SK-N-SH treated with all-trans-retinoic acid at 6 μM for 48 hours (cell line): ENCODE measurements at regions not wholly inside any gene's neighbourhood (a gene's known extent, or its start where the extent isn't known, plus 50 kb on each side); places are given as distances from the start of the nearest gene placed in this dataset.
"Not testable (repeated sequence)": the region's sequence is repeated elsewhere in the genome, so short reads cannot be mapped to it uniquely, and the experiment has no call there.

Experiments used
- ATAC-seq: fragments of 200-7000 bp; cut with Tn5 transposase; 3 replicates; pipeline ENCODE4 v1.9.1; 2020; ENCODE audit warnings: mild to moderate bottlenecking, moderate library complexity
- ARNTL ChIP-seq: fragments of 450-650 bp; formaldehyde crosslinking; IDR thresholded peaks from 2 replicates; pipeline ENCODE4 v1.5.0; 2020; ENCODE audit warnings: low read depth, mild to moderate bottlenecking, moderate library complexity, borderline replicate concordance
- BACH2 ChIP-seq: fragments of 250-450 bp; sonication (Bioruptor Pico); IDR thresholded peaks from 2 replicates; pipeline ENCODE4 v1.9.0; 2021; ENCODE audit warnings: mild to moderate bottlenecking, borderline replicate concordance
- CSDC2 ChIP-seq: fragments of 250-450 bp; sonication (Bioruptor Pico); IDR thresholded peaks from 2 replicates; pipeline ENCODE4 v1.5.0; 2020; ENCODE audit warnings: mild to moderate bottlenecking, moderate library complexity
- ESRRG ChIP-seq: fragments of 250-450 bp; sonication (Bioruptor Pico); IDR thresholded peaks from 2 replicates; pipeline ENCODE4 v1.6.1; 2021; ENCODE audit warnings: mild to moderate bottlenecking
- GLIS3 ChIP-seq: fragments of 250-450 bp; sonication (Bioruptor Pico); IDR thresholded peaks from 2 replicates; pipeline ENCODE4 v1.5.0; 2020; ENCODE audit warnings: mild to moderate bottlenecking, moderate library complexity
- ISL1 ChIP-seq: fragments of 250-450 bp; sonication (Bioruptor Pico); IDR thresholded peaks from 2 replicates; pipeline ENCODE4 v2.1.2; 2022; ENCODE audit warnings: mild to moderate bottlenecking, moderate library complexity
- OSR1 ChIP-seq: fragments of 250-450 bp; sonication (Bioruptor Pico); IDR thresholded peaks from 2 replicates; pipeline ENCODE4 v1.8.0; 2022; ENCODE audit warnings: moderate library complexity, mild to moderate bottlenecking, inconsistent platforms
- PPARA ChIP-seq: fragments of 250-450 bp; sonication (Bioruptor Pico); IDR thresholded peaks from 2 replicates; pipeline ENCODE4 v1.5.0; 2020; ENCODE audit warnings: mild to moderate bottlenecking, borderline replicate concordance
- RARB ChIP-seq: fragments of 250-450 bp; sonication (Bioruptor Pico); IDR thresholded peaks from 2 replicates; pipeline ENCODE4 v1.8.0; 2021; ENCODE audit warnings: mild to moderate bottlenecking, moderate library complexity
- SNAI2 ChIP-seq: fragments of 250-450 bp; sonication (Bioruptor Pico); IDR thresholded peaks from 2 replicates; pipeline ENCODE4 v1.5.0; 2020; ENCODE audit warnings: mild to moderate bottlenecking, moderate library complexity
- TCF4 ChIP-seq: fragments of 250-450 bp; sonication (Bioruptor Pico); IDR thresholded peaks from 2 replicates; pipeline ENCODE4 v1.8.0; 2021; ENCODE audit warnings: mild to moderate bottlenecking, moderate library complexity, borderline replicate concordance
- TOX ChIP-seq: fragments of 250-450 bp; sonication (Bioruptor Pico); IDR thresholded peaks from 2 replicates; pipeline ENCODE4 v1.8.0; 2021; ENCODE audit warnings: mild to moderate bottlenecking, moderate library complexity, borderline replicate concordance
- ZC3H10 ChIP-seq: fragments of 250-450 bp; sonication (Bioruptor Pico); IDR thresholded peaks from 2 replicates; pipeline ENCODE4 v1.5.1; 2021; ENCODE audit warnings: mild to moderate bottlenecking, moderate library complexity
- ZFP3 ChIP-seq: fragments of 250-450 bp; sonication (Bioruptor Pico); IDR thresholded peaks from 2 replicates; pipeline ENCODE4 v1.5.0; 2020; ENCODE audit warnings: mild to moderate bottlenecking, moderate library complexity
- ZFP30 ChIP-seq: fragments of 450-650 bp; formaldehyde crosslinking; IDR thresholded peaks from 2 replicates; pipeline ENCODE4 v1.5.0; 2022; ENCODE audit warnings: mild to moderate bottlenecking, moderate library complexity
- ZNF565 ChIP-seq: fragments of 450-650 bp; formaldehyde crosslinking; conservative IDR thresholded peaks from 2 replicates; pipeline ENCODE4 v1.5.0; 2020; ENCODE audit warnings: low read depth, mild to moderate bottlenecking, moderate library complexity
- ZNF70 ChIP-seq: fragments of 450-650 bp; formaldehyde crosslinking; IDR thresholded peaks from 2 replicates; pipeline ENCODE4 v1.5.0; 2020; ENCODE audit warnings: mild to moderate bottlenecking, moderate library complexity
- TF ChIP-seq, protein P1 (sequence below): fragments of 250-450 bp; sonication (Bioruptor Pico); IDR thresholded peaks from 2 replicates; pipeline ENCODE4 v1.5.1; 2021; ENCODE audit warnings: mild to moderate bottlenecking, moderate library complexity
- TF ChIP-seq, protein P2 (sequence below): fragments of 250-450 bp; sonication (Bioruptor Pico); IDR thresholded peaks from 2 replicates; pipeline ENCODE4 v1.5.0; 2020; ENCODE audit warnings: mild to moderate bottlenecking, moderate library complexity
- TF ChIP-seq, protein P3 (sequence below): fragments of 250-450 bp; sonication (Bioruptor Pico); IDR thresholded peaks from 2 replicates; pipeline ENCODE4 v1.5.1; 2020; ENCODE audit warnings: low read depth, mild to moderate bottlenecking, moderate library complexity
- TF ChIP-seq, protein P4 (sequence below): fragments of 250-450 bp; sonication (Bioruptor Pico); IDR thresholded peaks from 2 replicates; pipeline ENCODE4 v1.8.0; 2020; ENCODE audit warnings: mild to moderate bottlenecking, moderate library complexity, borderline replicate concordance
- TF ChIP-seq, protein P5 (sequence below): fragments of 250-450 bp; sonication (Bioruptor Pico); IDR thresholded peaks from 2 replicates; pipeline ENCODE4 v1.8.0; 2021; ENCODE audit warnings: low read depth, mild to moderate bottlenecking, moderate library complexity, borderline replicate concordance

DNA sequence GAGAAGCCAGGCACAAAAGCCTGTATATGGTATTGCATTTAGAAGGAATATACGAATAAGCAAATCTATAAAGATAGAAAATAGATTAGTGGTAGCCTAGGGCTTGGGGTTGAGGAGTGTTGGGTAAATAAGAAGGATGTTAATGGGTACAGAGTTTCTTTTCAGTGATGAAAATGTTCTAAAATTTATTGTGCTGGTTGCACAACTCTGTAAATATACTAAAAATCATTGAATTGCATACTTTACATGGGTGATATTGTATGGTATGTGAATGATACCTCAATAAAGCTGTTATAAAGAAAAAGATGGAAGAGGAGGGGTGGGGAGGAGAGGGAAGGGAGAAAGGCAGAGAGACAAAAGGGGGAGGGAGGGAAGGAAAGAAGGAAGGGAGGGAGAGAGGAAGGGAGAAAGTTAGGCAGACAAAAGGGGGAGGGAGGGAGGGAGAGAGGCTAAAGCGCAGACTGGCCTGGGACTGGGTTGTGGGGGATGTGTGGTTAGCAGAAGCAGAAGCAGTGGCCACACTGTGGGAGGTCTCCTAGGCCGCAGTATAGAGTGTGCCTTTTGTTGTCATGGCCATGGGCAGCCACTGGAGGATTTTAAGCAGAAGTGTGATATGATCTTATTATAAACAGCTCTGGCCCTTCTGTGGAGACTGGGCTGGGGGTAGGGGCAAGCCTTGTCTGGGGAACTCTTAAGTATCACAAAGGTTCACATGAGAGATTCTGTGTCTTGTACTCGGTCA lies 73.6 kb upstream of the ELK3 start:
- ATAC-seq: no peak; the same call in 2 of the 3 replicates
- TF ChIP-seq, protein P1, sequence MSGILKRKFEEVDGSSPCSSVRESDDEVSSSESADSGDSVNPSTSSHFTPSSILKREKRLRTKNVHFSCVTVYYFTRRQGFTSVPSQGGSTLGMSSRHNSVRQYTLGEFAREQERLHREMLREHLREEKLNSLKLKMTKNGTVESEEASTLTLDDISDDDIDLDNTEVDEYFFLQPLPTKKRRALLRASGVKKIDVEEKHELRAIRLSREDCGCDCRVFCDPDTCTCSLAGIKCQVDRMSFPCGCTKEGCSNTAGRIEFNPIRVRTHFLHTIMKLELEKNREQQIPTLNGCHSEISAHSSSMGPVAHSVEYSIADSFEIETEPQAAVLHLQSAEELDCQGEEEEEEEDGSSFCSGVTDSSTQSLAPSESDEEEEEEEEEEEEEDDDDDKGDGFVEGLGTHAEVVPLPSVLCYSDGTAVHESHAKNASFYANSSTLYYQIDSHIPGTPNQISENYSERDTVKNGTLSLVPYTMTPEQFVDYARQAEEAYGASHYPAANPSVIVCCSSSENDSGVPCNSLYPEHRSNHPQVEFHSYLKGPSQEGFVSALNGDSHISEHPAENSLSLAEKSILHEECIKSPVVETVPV (CRISPR knock-in tag): no peak
- no peak for TF ChIP-seq ZFP30 (CRISPR knock-in tag)
- no peak for TF ChIP-seq ARNTL (CRISPR knock-in tag)
- TF ChIP-seq PPARA (CRISPR knock-in tag): no peak
- TF ChIP-seq TOX (CRISPR knock-in tag): no peak

DNA sequence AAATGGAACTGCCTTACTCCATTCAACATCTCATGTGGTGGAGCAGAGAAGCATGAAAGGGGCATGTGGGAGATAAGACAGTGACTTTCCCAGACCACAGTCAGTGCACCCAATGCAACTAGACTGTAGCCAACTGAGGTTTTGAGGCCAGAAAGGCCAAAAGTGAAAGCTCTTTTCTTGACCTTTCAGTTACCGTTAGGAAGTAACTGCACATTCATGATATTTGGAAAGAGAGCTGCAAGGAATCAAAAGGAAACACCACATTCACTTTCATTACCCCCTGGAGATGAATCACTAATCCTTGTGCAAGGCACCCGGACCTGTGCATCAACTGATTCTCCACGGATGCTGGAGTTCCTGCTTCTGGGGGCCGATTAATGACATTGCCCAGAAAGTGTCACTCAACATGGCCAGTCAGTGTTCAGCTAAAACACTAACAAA lies 72.9 kb upstream of the ELK3 start:
- no peak for ATAC-seq

DNA sequence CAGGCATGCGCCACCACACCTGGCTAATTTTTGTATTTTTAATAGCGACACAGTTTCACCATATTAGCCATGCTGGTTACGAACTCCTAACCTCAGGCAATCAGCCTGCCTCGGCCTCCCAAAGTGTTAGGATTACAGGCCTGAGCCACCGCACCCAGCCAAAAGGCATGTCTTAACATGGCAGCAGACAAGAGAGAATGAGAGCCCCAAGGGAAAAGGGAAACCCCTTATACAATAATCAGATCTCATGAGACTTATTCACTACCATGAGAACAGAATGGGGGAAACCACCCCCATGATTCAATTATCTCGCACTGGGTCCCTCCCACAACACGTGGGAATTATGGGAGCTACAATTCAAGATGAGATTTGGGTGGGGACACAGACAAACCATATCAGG lies 65.9 kb upstream of the ELK3 start:
- ATAC-seq: not testable (repeated sequence)

More for the DNA sequence above, 72.9 kb upstream of the ELK3 start:
- TF ChIP-seq RARB (CRISPR knock-in tag) (no peak), TOX (CRISPR knock-in tag) (no peak), ZNF70 (CRISPR knock-in tag) (no peak), ZFP3 (CRISPR knock-in tag) (no peak), OSR1 (CRISPR knock-in tag) (no peak), GLIS3 (CRISPR knock-in tag) (no peak), CSDC2 (no peak), ISL1 (CRISPR knock-in tag) (no peak), ZC3H10 (CRISPR knock-in tag) (no peak), BACH2 (CRISPR knock-in tag) (no peak), PPARA (CRISPR knock-in tag) (no peak), ZNF565 (CRISPR knock-in tag) (no peak), SNAI2 (CRISPR knock-in tag) (no peak), ESRRG (CRISPR knock-in tag) (no peak), ZFP30 (CRISPR knock-in tag) (no peak)
- TF ChIP-seq, protein P2, sequence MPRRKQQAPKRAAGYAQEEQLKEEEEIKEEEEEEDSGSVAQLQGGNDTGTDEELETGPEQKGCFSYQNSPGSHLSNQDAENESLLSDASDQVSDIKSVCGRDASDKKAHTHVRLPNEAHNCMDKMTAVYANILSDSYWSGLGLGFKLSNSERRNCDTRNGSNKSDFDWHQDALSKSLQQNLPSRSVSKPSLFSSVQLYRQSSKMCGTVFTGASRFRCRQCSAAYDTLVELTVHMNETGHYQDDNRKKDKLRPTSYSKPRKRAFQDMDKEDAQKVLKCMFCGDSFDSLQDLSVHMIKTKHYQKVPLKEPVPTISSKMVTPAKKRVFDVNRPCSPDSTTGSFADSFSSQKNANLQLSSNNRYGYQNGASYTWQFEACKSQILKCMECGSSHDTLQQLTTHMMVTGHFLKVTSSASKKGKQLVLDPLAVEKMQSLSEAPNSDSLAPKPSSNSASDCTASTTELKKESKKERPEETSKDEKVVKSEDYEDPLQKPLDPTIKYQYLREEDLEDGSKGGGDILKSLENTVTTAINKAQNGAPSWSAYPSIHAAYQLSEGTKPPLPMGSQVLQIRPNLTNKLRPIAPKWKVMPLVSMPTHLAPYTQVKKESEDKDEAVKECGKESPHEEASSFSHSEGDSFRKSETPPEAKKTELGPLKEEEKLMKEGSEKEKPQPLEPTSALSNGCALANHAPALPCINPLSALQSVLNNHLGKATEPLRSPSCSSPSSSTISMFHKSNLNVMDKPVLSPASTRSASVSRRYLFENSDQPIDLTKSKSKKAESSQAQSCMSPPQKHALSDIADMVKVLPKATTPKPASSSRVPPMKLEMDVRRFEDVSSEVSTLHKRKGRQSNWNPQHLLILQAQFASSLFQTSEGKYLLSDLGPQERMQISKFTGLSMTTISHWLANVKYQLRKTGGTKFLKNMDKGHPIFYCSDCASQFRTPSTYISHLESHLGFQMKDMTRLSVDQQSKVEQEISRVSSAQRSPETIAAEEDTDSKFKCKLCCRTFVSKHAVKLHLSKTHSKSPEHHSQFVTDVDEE (CRISPR knock-in tag): no peak
- TF ChIP-seq, protein P3, sequence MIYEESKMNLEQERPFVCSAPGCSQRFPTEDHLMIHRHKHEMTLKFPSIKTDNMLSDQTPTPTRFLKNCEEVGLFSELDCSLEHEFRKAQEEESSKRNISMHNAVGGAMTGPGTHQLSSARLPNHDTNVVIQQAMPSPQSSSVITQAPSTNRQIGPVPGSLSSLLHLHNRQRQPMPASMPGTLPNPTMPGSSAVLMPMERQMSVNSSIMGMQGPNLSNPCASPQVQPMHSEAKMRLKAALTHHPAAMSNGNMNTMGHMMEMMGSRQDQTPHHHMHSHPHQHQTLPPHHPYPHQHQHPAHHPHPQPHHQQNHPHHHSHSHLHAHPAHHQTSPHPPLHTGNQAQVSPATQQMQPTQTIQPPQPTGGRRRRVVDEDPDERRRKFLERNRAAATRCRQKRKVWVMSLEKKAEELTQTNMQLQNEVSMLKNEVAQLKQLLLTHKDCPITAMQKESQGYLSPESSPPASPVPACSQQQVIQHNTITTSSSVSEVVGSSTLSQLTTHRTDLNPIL: no peak
- TF ChIP-seq, protein P4, sequence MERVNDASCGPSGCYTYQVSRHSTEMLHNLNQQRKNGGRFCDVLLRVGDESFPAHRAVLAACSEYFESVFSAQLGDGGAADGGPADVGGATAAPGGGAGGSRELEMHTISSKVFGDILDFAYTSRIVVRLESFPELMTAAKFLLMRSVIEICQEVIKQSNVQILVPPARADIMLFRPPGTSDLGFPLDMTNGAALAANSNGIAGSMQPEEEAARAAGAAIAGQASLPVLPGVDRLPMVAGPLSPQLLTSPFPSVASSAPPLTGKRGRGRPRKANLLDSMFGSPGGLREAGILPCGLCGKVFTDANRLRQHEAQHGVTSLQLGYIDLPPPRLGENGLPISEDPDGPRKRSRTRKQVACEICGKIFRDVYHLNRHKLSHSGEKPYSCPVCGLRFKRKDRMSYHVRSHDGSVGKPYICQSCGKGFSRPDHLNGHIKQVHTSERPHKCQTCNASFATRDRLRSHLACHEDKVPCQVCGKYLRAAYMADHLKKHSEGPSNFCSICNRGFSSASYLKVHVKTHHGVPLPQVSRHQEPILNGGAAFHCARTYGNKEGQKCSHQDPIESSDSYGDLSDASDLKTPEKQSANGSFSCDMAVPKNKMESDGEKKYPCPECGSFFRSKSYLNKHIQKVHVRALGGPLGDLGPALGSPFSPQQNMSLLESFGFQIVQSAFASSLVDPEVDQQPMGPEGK (CRISPR knock-in tag): no peak

DNA sequence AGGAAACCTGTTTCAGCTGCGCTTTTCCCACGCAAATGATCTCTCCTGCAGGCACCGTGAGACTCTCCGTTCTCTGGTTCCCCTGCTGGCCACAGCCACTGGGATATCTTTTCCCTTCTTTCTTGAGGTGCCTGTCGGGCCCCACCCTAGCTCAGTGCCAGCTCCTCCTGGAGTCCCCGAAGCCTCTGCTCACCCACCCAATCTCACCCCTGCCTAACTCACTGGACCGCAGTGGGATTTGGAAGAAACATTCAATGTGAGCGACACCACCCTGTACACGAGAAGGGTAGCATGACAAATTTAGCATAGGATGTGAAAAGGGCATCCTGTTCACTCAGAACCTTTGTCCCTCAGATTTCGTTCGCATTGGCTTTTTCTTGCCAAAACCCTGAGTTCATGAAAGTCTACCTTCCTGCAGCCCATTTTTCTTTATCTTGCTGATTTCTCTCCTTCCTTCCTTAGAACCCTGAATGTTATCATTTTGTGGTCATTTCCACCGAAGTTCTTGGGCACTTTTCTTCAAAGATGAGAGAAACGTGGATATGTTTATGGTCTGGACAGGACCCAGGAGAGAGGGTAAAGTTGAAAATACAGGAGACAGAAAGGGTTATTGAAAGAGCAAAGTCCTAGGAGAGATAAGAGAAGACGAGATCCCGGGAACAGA lies 63.6 kb upstream of the ELK3 start:
- no peak for ATAC-seq
- TF ChIP-seq BACH2 (CRISPR knock-in tag) (no peak), TCF4 (no peak), OSR1 (CRISPR knock-in tag) (no peak), ISL1 (CRISPR knock-in tag) (no peak), ZNF565 (CRISPR knock-in tag) (no peak), TOX (CRISPR knock-in tag) (no peak), ZNF70 (CRISPR knock-in tag) (no peak), RARB (CRISPR knock-in tag) (no peak), CSDC2 (no peak), ZFP30 (CRISPR knock-in tag) (no peak), ESRRG (CRISPR knock-in tag) (no peak)
- TF ChIP-seq, protein P5, sequence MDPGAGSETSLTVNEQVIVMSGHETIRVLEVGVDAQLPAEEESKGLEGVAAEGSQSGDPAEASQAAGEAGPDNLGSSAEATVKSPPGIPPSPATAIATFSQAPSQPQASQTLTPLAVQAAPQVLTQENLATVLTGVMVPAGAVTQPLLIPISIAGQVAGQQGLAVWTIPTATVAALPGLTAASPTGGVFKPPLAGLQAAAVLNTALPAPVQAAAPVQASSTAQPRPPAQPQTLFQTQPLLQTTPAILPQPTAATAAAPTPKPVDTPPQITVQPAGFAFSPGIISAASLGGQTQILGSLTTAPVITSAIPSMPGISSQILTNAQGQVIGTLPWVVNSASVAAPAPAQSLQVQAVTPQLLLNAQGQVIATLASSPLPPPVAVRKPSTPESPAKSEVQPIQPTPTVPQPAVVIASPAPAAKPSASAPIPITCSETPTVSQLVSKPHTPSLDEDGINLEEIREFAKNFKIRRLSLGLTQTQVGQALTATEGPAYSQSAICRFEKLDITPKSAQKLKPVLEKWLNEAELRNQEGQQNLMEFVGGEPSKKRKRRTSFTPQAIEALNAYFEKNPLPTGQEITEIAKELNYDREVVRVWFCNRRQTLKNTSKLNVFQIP: no peak
- TF ChIP-seq, protein P3: no peak
